HCT116 (cell line): ENCODE measurements at regions not wholly inside any gene's neighbourhood (a gene's known extent, or its start where the extent isn't known, plus 50 kb on each side); places are given as distances from the start of the nearest gene placed in this dataset.

ENCODE experiments used
- EZH2 ChIP-seq: fragments of 200-600 bp; sonication (generic); IDR thresholded peaks from 2 replicates; pipeline ENCODE4 v1.6.1; 2017; ENCODE audit warnings: antibody characterized with exemption, mixed run types
- POLR2A ChIP-seq: IDR thresholded peaks from 2 replicates; pipeline ENCODE4 v1.7.0; 2011; ENCODE audit warnings: borderline replicate concordance; ENCODE audit not compliant: insufficient read depth, insufficient read length; ENCODE audit errors: extremely low read depth
- POLR2AphosphoS5 ChIP-seq: IDR thresholded peaks from 2 replicates; pipeline ENCODE4 v1.6.1; 2011; ENCODE audit warnings: mild to moderate bottlenecking, low read depth, low read length, moderate library complexity
- SIN3A ChIP-seq: IDR thresholded peaks from 2 replicates; pipeline ENCODE4 v1.6.1; 2012; ENCODE audit warnings: low read depth
- SP1 ChIP-seq: IDR thresholded peaks from 2 replicates; pipeline ENCODE4 v1.6.1; 2012; ENCODE audit warnings: low read depth
- TF ChIP-seq, protein P1 (sequence below), 3 experiments: fragments of 200-600 bp in 1 of 3; sonication (generic) in 1 of 3; IDR thresholded peaks in 2 of 3; conservative IDR thresholded peaks in 1 of 3; 2 replicates each; pipeline ENCODE4 v1.5.1; 2012 to 2017; ENCODE audit warnings: low read depth in 2 of 3, low read length in 2 of 3, antibody characterized with exemption in 1 of 3, borderline replicate concordance in 1 of 3, control low read depth in 1 of 3, mild to moderate bottlenecking in 1 of 3, mixed read lengths in 1 of 3, mixed run types in 1 of 3, moderate library complexity in 1 of 3; ENCODE audit not compliant: insufficient read depth in 1 of 3

- TF ChIP-seq, protein P1, sequence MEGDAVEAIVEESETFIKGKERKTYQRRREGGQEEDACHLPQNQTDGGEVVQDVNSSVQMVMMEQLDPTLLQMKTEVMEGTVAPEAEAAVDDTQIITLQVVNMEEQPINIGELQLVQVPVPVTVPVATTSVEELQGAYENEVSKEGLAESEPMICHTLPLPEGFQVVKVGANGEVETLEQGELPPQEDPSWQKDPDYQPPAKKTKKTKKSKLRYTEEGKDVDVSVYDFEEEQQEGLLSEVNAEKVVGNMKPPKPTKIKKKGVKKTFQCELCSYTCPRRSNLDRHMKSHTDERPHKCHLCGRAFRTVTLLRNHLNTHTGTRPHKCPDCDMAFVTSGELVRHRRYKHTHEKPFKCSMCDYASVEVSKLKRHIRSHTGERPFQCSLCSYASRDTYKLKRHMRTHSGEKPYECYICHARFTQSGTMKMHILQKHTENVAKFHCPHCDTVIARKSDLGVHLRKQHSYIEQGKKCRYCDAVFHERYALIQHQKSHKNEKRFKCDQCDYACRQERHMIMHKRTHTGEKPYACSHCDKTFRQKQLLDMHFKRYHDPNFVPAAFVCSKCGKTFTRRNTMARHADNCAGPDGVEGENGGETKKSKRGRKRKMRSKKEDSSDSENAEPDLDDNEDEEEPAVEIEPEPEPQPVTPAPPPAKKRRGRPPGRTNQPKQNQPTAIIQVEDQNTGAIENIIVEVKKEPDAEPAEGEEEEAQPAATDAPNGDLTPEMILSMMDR (IDR thresholded peaks at IDR 0.05 in 2 of 3, conservative IDR thresholded peaks at IDR 0.05 in 1 of 3; ENCODE audit: borderline replicate concordance in 1 of 3, insufficient read depth in 1 of 3, low read depth in 2 of 3, low read length in 2 of 3) = no peak
- TF ChIP-seq POLR2A = no peak
- no peak for TF ChIP-seq EZH2
- TF ChIP-seq SIN3A = no peak
- no peak for TF ChIP-seq SP1
- TF ChIP-seq POLR2AphosphoS5 = no peak
Observed at GRCh38 chr4:130449741-130450140, 1353.8 kb downstream of the C4orf33 start.
